Keratinocyte (primary cell): ENCODE measurements at regions not wholly inside any gene's neighbourhood (a gene's known extent, or its start where the extent isn't known, plus 50 kb on each side); places are given as distances from the start of the nearest gene placed in this dataset.
"Not testable (repeated sequence)": the region's sequence is repeated elsewhere in the genome, so short reads cannot be mapped to it uniquely, and the experiment has no call there.

Experiments used
- EZH2 ChIP-seq: IDR thresholded peaks from one replicate; pipeline ENCODE4 v1.6.1; 2012; ENCODE audit warnings: inconsistent platforms, mild to moderate bottlenecking, low read length, moderate library complexity
- TF ChIP-seq, protein P1 (sequence below), 3 experiments: IDR thresholded peaks in 1 of 3; conservative IDR thresholded peaks in 1 of 3; optimal IDR thresholded peaks in 1 of 3; 2 replicates in 2 of 3; 3 replicates in 1 of 3; pipeline versions ENCODE3 to v1.5.1; 2011; ENCODE audit warnings: low read length in 3 of 3, mild to moderate bottlenecking in 3 of 3, moderate library complexity in 2 of 3, control low read depth in 1 of 3, inconsistent platforms in 1 of 3; ENCODE audit not compliant: insufficient read depth in 2 of 3; ENCODE audit errors: extremely low read depth in 1 of 3

DNA sequence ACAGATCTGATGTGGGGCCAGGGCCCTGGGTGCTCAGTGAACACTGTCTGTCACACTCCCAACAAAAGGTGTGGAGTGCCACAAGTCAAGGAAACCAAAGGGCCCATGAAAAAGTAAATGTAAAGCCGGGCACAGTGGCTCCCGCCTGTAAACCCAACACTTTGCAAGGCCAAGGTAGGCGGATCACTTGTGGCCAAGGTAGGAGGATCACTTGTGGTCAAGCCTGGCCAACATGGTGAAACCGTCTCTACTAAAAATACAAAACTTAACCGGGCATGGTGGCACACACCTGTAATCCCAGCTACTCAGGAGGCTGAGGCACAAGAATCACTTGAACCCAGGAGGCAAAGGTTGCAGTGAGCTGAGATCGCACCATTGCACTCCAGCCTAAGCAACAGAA, 227.6 kb downstream of the ZNF516 start:
- TF ChIP-seq, protein P1, sequence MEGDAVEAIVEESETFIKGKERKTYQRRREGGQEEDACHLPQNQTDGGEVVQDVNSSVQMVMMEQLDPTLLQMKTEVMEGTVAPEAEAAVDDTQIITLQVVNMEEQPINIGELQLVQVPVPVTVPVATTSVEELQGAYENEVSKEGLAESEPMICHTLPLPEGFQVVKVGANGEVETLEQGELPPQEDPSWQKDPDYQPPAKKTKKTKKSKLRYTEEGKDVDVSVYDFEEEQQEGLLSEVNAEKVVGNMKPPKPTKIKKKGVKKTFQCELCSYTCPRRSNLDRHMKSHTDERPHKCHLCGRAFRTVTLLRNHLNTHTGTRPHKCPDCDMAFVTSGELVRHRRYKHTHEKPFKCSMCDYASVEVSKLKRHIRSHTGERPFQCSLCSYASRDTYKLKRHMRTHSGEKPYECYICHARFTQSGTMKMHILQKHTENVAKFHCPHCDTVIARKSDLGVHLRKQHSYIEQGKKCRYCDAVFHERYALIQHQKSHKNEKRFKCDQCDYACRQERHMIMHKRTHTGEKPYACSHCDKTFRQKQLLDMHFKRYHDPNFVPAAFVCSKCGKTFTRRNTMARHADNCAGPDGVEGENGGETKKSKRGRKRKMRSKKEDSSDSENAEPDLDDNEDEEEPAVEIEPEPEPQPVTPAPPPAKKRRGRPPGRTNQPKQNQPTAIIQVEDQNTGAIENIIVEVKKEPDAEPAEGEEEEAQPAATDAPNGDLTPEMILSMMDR (optimal IDR thresholded peaks at IDR 0.05 in 1 of 3, IDR thresholded peaks at IDR 0.05 in 1 of 3, conservative IDR thresholded peaks at IDR 0.05 in 1 of 3; ENCODE audit: extremely low read depth in 1 of 3, insufficient read depth in 2 of 3, low read length in 3 of 3), result not testable (repeated sequence)
- not testable (repeated sequence) for TF ChIP-seq EZH2
